ENCODE measurements at regions not wholly inside any gene's neighbourhood (a gene's known extent, or its start where the extent isn't known, plus 50 kb on each side); places are given as distances from the start of the nearest gene placed in this dataset.

- CTCF ChIA-PET: interaction anchor here (0.6 to 1.0 kb wide), 2 partner anchors 26 to 196 kb away, joined by 3 to 4 read pairs; no protein-coding TSS in a partner anchor
- peak; percentile 47 for DNase-seq (ENCODE audit: unreplicated experiment)
- H3K4me1 Mint-ChIP-seq (ENCODE audit: insufficient read depth, unreplicated experiment): peaks cover 22% of the 10 kb centered on the region
- no peaks in the 10 kb centered on the region for H3K9me3 Mint-ChIP-seq (ENCODE audit: unreplicated experiment)
- H3K27me3 Mint-ChIP-seq (ENCODE audit: insufficient read depth, unreplicated experiment): no peaks in the 10 kb centered on the region
- intact Hi-C loops (cut with micrococcal nuclease): no loop called here
- H3K27ac Mint-ChIP-seq (ENCODE audit: low read depth, unreplicated experiment): no peak overlapping the region
- no peaks in the 10 kb centered on the region for H3K36me3 Mint-ChIP-seq (ENCODE audit: insufficient read depth, unreplicated experiment)
- POLR2A ChIA-PET: interaction anchor here (0.6 to 1.0 kb wide), 2 partner anchors 106 to 226 kb away, joined by 3 to 5 read pairs; no protein-coding TSS in a partner anchor
- no TSS peak for BruUV-seq (replicated peaks)
- no peak overlapping the region for H3K4me3 Mint-ChIP-seq (ENCODE audit: unreplicated experiment)
- TF ChIP-seq CTCF (IDR thresholded peaks at IDR 0.05; ENCODE audit: unreplicated experiment): no peak
These were observed 86.3 kb upstream of the TAF11L2 start for GRCh38 chr5:17411436-17412402.

GRCh38 chr5:17412760-17413671 is 85.0 kb upstream of the TAF11L2 start:
- Mint-ChIP-seq H3K36me3 (ENCODE audit: insufficient read depth, unreplicated experiment) (no peaks in the 10 kb centered on the region), H3K4me3 (ENCODE audit: unreplicated experiment) (no peak overlapping the region), H3K9me3 (ENCODE audit: unreplicated experiment) (no peaks in the 10 kb centered on the region), H3K4me1 (ENCODE audit: insufficient read depth, unreplicated experiment) (peaks cover 19% of the 10 kb centered on the region), H3K27ac (ENCODE audit: low read depth, unreplicated experiment) (no peak overlapping the region), H3K27me3 (ENCODE audit: insufficient read depth, unreplicated experiment) (no peaks in the 10 kb centered on the region)
- POLR2A ChIA-PET: interaction anchor here (1.0 to 1.5 kb wide), 2 partner anchors 13 to 17 kb away, joined by 4 read pairs; no protein-coding TSS in a partner anchor
- CTCF ChIA-PET: no interaction called here
- DNase-seq (ENCODE audit: unreplicated experiment): peak; percentile 29
- BruUV-seq (replicated peaks): no TSS peak
- intact Hi-C loops (cut with micrococcal nuclease): no loop called here
- no peak for TF ChIP-seq CTCF (IDR thresholded peaks at IDR 0.05; ENCODE audit: unreplicated experiment)

- no peaks in the 10 kb centered on the region for H3K36me3 Mint-ChIP-seq (ENCODE audit: insufficient read depth, unreplicated experiment)
- ChIA-PET CTCF (no interaction called here), POLR2A (interaction anchor here (1.0 to 1.5 kb wide), 2 partner anchors 12 to 17 kb away, joined by 4 read pairs; no protein-coding TSS in a partner anchor)
- peaks cover 19% of the 10 kb centered on the region for H3K4me1 Mint-ChIP-seq (ENCODE audit: insufficient read depth, unreplicated experiment)
- H3K27ac Mint-ChIP-seq (ENCODE audit: low read depth, unreplicated experiment): no peak overlapping the region
- no peak overlapping the region for H3K4me3 Mint-ChIP-seq (ENCODE audit: unreplicated experiment)
- no peak for TF ChIP-seq CTCF (IDR thresholded peaks at IDR 0.05; ENCODE audit: unreplicated experiment)
- BruUV-seq (replicated peaks): no TSS peak
- intact Hi-C loops (cut with micrococcal nuclease): no loop called here
- no peaks in the 10 kb centered on the region for H3K9me3 Mint-ChIP-seq (ENCODE audit: unreplicated experiment)
- no peak for DNase-seq (ENCODE audit: unreplicated experiment)
- no peaks in the 10 kb centered on the region for H3K27me3 Mint-ChIP-seq (ENCODE audit: insufficient read depth, unreplicated experiment)
These were observed 84.3 kb upstream of the TAF11L2 start for GRCh38 chr5:17413691-17414090.

All from MCF 10A (cell line).